ENCODE measurements at regions not wholly inside any gene's neighbourhood (a gene's known extent, or its start where the extent isn't known, plus 50 kb on each side); places are given as distances from the start of the nearest gene placed in this dataset.

GRCh38 chr5:163790497-163790896 is 285.1 kb downstream of the MAT2B start:
- TF ChIP-seq CTCF (optimal IDR thresholded peaks at IDR 0.05 in 1 of 3, IDR thresholded peaks at IDR 0.05 in 1 of 3, conservative IDR thresholded peaks at IDR 0.05 in 1 of 3; ENCODE audit: extremely low read depth in 1 of 3, insufficient read depth in 2 of 3, low read length in 3 of 3) (no peak), EZH2 (IDR thresholded peaks at IDR 0.05; ENCODE audit: low read length) (no peak)

All from keratinocyte (primary cell).